PFSK-1 (cell line): ENCODE measurements at regions not wholly inside any gene's neighbourhood (a gene's known extent, or its start where the extent isn't known, plus 50 kb on each side); places are given as distances from the start of the nearest gene placed in this dataset.

ENCODE experiments used
- FOXP2 ChIP-seq: optimal IDR thresholded peaks from 2 replicates; pipeline ENCODE3; 2011; ENCODE audit warnings: borderline replicate concordance, control low read depth, inconsistent platforms; ENCODE audit not compliant: insufficient read depth; ENCODE audit errors: extremely low read length, extremely low read depth
- POLR2AphosphoS5 ChIP-seq: IDR thresholded peaks from 2 replicates; pipeline ENCODE4 v1.6.1; 2012; ENCODE audit warnings: low read depth, mild to moderate bottlenecking, control low read depth, low read length, moderate library complexity
- REST ChIP-seq, 2 experiments: IDR thresholded peaks; 2 replicates each; pipeline versions ENCODE4 v1.6.1 to v1.8.0; 2011 to 2012; ENCODE audit warnings: low read depth in 2 of 2, low read length in 2 of 2, control low read depth in 1 of 2, inconsistent platforms in 1 of 2, mild to moderate bottlenecking in 1 of 2, moderate library complexity in 1 of 2; ENCODE audit not compliant: insufficient read depth in 1 of 2
- SIN3A ChIP-seq: IDR thresholded peaks from 2 replicates; pipeline ENCODE4 v1.6.1; 2012; ENCODE audit warnings: mild to moderate bottlenecking, low read length, moderate library complexity, borderline replicate concordance; ENCODE audit not compliant: insufficient read depth
- TAF1 ChIP-seq: IDR thresholded peaks from 2 replicates; pipeline ENCODE4 v1.6.1; 2012; ENCODE audit warnings: low read length, control low read depth, borderline replicate concordance; ENCODE audit not compliant: insufficient read depth

GRCh38 chr9:7382304-7382703 lies 417.3 kb downstream of the DMAC1 start:
- TF ChIP-seq POLR2AphosphoS5 (no peak), TAF1 (no peak), FOXP2 (no peak), REST (IDR thresholded peaks at IDR 0.05; ENCODE audit: insufficient read depth in 1 of 2, low read depth in 2 of 2, low read length in 2 of 2) (no peak), SIN3A (no peak)

GRCh38 chr9:7377489-7377888 lies 422.1 kb downstream of the DMAC1 start:
- no peak for TF ChIP-seq SIN3A
- no peak for TF ChIP-seq TAF1
- no peak for TF ChIP-seq POLR2AphosphoS5
- TF ChIP-seq FOXP2: no peak
- TF ChIP-seq REST (IDR thresholded peaks at IDR 0.05; ENCODE audit: insufficient read depth in 1 of 2, low read depth in 2 of 2, low read length in 2 of 2): no peak

GRCh38 chr9:7376833-7377232 lies 422.7 kb downstream of the DMAC1 start:
- no peak for TF ChIP-seq FOXP2
- TF ChIP-seq POLR2AphosphoS5: no peak
- no peak for TF ChIP-seq REST (IDR thresholded peaks at IDR 0.05; ENCODE audit: insufficient read depth in 1 of 2, low read depth in 2 of 2, low read length in 2 of 2)
- no peak for TF ChIP-seq TAF1
- TF ChIP-seq SIN3A: no peak

GRCh38 chr9:7376213-7376612 lies 423.4 kb downstream of the DMAC1 start:
- TF ChIP-seq FOXP2 (no peak), TAF1 (no peak), REST (IDR thresholded peaks at IDR 0.05; ENCODE audit: insufficient read depth in 1 of 2, low read depth in 2 of 2, low read length in 2 of 2) (no peak), POLR2AphosphoS5 (no peak), SIN3A (no peak)

GRCh38 chr9:7375013-7375511 lies 424.5 kb downstream of the DMAC1 start:
- TF ChIP-seq TAF1: no peak
- TF ChIP-seq SIN3A: no peak
- no peak for TF ChIP-seq POLR2AphosphoS5
- TF ChIP-seq REST (IDR thresholded peaks at IDR 0.05; ENCODE audit: insufficient read depth in 1 of 2, low read depth in 2 of 2, low read length in 2 of 2): no peak
- TF ChIP-seq FOXP2: no peak
